OCI-LY3 (cell line): ENCODE measurements at regions not wholly inside any gene's neighbourhood (a gene's known extent, or its start where the extent isn't known, plus 50 kb on each side); places are given as distances from the start of the nearest gene placed in this dataset.

ENCODE experiments used
- H2AFZ ChIP-seq: fragments of 200-600, 300-600 bp; shearing (Covaris generic); 2 replicates; pipeline ENCODE4 v1.6.0; 2014; ENCODE audit warnings: antibody characterized with exemption, low read depth, low read length
- H3K27ac ChIP-seq: fragments of 200-600, 300-600 bp; sonication (generic); 2 replicates; pipeline ENCODE4 v1.5.1; 2014; ENCODE audit warnings: mild to moderate bottlenecking, low read length, moderate library complexity, mixed read lengths
- H3K27me3 ChIP-seq: fragments of 200-600, 300-600 bp; sonication (generic); 2 replicates; pipeline ENCODE4 v1.6.1; 2014; ENCODE audit warnings: low read depth, low read length, mixed read lengths
- H3K36me3 ChIP-seq: fragments of 200-600, 300-600 bp; sonication (generic); replicated peaks from 2 replicates; pipeline ENCODE3; 2014; ENCODE audit warnings: low read depth, low read length, mixed read lengths
- H3K4me1 ChIP-seq: fragments of 300-600, 200-600 bp; sonication (generic); 2 replicates; pipeline ENCODE4 v1.6.1; 2014; ENCODE audit warnings: low read length, mixed read lengths
- H3K4me2 ChIP-seq: fragments of 200-600, 300-600 bp; sonication (generic); 2 replicates; pipeline ENCODE4 v1.6.1; 2014; ENCODE audit warnings: low read length, mixed read lengths
- H3K4me3 ChIP-seq: fragments of 300-600, 200-600 bp; sonication (generic); 2 replicates; pipeline ENCODE4 v1.5.1; 2014; ENCODE audit warnings: antibody characterized with exemption, mild to moderate bottlenecking, low read length, moderate library complexity
- H3K79me2 ChIP-seq: fragments of 300-600, 200-600 bp; shearing (Covaris generic); 2 replicates; pipeline ENCODE4 v1.6.1; 2014; ENCODE audit warnings: mild to moderate bottlenecking, low read length, mixed read lengths
- H3K9ac ChIP-seq: fragments of 300-600, 200-600 bp; shearing (Covaris generic); 2 replicates; pipeline ENCODE4 v1.6.0; 2014; ENCODE audit warnings: mild to moderate bottlenecking, low read length, moderate library complexity
- H3K9me3 ChIP-seq: fragments of 200-600, 300-600 bp; shearing (Covaris generic); 2 replicates; pipeline ENCODE4 v1.6.1; 2014; ENCODE audit warnings: low read length, mixed read lengths; ENCODE audit not compliant: insufficient read depth
- H4K20me1 ChIP-seq: fragments of 200-600, 300-600 bp; sonication (generic); 2 replicates; pipeline ENCODE4 v1.6.1; 2016; ENCODE audit warnings: low read length, mixed read lengths; ENCODE audit not compliant: insufficient read depth
- CTCF ChIP-seq: fragments of 200-600, 300-600 bp; sonication (generic); IDR thresholded peaks from 2 replicates; pipeline ENCODE4 v1.5.1; 2014; ENCODE audit warnings: antibody characterized with exemption, low read length, low read depth
- EZH2phosphoT487 ChIP-seq: fragments of 200-600 bp; shearing (Covaris generic); IDR thresholded peaks from 2 replicates; pipeline ENCODE4 v1.6.1; 2018; ENCODE audit warnings: antibody characterized with exemption, mixed run types, low read depth

- H2AFZ ChIP-seq, result no peak overlapping the region
- H3K9me3 ChIP-seq, result no peaks in the 10 kb centered on the region
- no peak overlapping the region for H3K27ac ChIP-seq
- H3K79me2 ChIP-seq, result no peaks in the 10 kb centered on the region
- H3K9ac ChIP-seq, result no peak overlapping the region
- H4K20me1 ChIP-seq, result no peaks in the 10 kb centered on the region
- H3K4me3 ChIP-seq, result no peak overlapping the region
- H3K27me3 ChIP-seq, result no peaks in the 10 kb centered on the region
- peaks cover 5% of the 10 kb centered on the region; the same call in 1 of the 2 replicates for H3K4me1 ChIP-seq
- no peak overlapping the region for H3K4me2 ChIP-seq
- H3K36me3 ChIP-seq, result no peaks in the 10 kb centered on the region
- TF ChIP-seq EZH2phosphoT487, result no peak
- TF ChIP-seq CTCF, result no peak
Measured at GRCh38 chr4:15153662-15154061, 151.4 kb downstream of the CPEB2 start.

- no peaks in the 10 kb centered on the region for H3K27me3 ChIP-seq
- no peak overlapping the region for H3K27ac ChIP-seq
- H3K4me1 ChIP-seq, result peaks cover 7% of the 10 kb centered on the region
- no peak overlapping the region for H3K9ac ChIP-seq
- H3K9me3 ChIP-seq, result no peaks in the 10 kb centered on the region
- H4K20me1 ChIP-seq, result no peaks in the 10 kb centered on the region
- no peaks in the 10 kb centered on the region for H3K79me2 ChIP-seq
- no peak overlapping the region for H3K4me3 ChIP-seq
- H3K36me3 ChIP-seq, result no peaks in the 10 kb centered on the region
- no peak overlapping the region for H2AFZ ChIP-seq
- H3K4me2 ChIP-seq, result no peak overlapping the region
- no peak for TF ChIP-seq CTCF
- no peak for TF ChIP-seq EZH2phosphoT487
Measured at GRCh38 chr4:15158406-15159091, 156.3 kb downstream of the CPEB2 start.

DNA sequence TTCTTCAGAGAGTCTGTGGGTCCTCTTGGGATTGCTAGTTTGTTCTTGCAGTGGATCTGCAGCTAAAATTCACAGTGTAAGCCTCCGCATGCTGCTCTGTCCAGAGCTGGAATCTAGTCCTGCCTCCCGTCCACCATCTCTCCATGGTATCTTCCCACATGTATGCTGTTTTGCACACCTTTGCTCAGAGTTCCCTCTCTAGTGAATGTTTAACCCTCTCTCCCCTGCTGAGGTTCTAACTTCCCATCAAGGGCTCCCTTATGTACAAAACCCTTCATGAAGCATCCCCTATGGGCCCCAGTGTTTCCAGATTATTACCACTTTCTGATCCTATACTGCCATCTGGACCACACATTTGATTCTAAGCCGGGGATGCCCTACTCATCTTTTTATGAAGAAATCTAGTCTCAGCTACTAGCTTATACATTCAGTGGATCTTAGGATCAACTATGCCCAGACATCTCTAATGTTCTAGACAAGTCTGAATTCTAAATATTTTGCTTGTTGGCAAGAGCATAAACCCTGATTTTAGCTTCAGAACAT lies 157.3 kb downstream of the CPEB2 start:
- no peak for TF ChIP-seq CTCF
- TF ChIP-seq EZH2phosphoT487, result no peak
- Histone ChIP-seq H3K27ac (no peak overlapping the region), H3K4me2 (no peak overlapping the region), H3K4me3 (no peak overlapping the region), H2AFZ (no peak overlapping the region), H3K36me3 (no peaks in the 10 kb centered on the region), H3K4me1 (peaks cover 7% of the 10 kb centered on the region), H3K27me3 (no peaks in the 10 kb centered on the region), H4K20me1 (no peaks in the 10 kb centered on the region), H3K9me3 (no peaks in the 10 kb centered on the region), H3K79me2 (no peaks in the 10 kb centered on the region), H3K9ac (no peak overlapping the region)

DNA sequence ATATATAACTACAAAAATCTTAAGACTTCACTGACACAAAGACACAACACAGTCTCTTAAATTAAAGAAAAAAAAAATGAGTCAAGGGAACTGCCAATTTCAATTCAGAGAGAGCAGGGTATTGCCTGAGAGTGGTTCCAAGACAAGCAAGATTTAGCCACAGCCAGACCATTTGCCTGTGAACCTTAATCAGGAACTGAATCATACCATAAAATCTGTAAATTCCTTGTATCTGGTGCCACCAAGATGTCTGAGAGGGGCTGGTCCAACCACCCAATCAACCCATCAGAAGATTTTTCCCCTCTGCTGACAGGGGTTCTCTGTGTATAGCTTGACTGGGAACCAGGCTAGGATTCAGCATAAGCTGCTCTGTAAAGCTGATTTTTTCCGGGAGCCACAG lies 159.2 kb downstream of the CPEB2 start:
- no peaks in the 10 kb centered on the region for H3K36me3 ChIP-seq
- H3K79me2 ChIP-seq, result no peaks in the 10 kb centered on the region
- no peak overlapping the region for H3K4me3 ChIP-seq
- no peaks in the 10 kb centered on the region for H3K9me3 ChIP-seq
- no peaks in the 10 kb centered on the region for H4K20me1 ChIP-seq
- H3K4me2 ChIP-seq, result no peak overlapping the region
- no peak overlapping the region for H3K27ac ChIP-seq
- H2AFZ ChIP-seq, result no peak overlapping the region
- no peaks in the 10 kb centered on the region for H3K27me3 ChIP-seq
- peaks cover 7% of the 10 kb centered on the region for H3K4me1 ChIP-seq
- no peak overlapping the region for H3K9ac ChIP-seq
- no peak for TF ChIP-seq CTCF
